Eye (tissue), 1 donor: ENCODE measurements at regions not wholly inside any gene's neighbourhood (a gene's known extent, or its start where the extent isn't known, plus 50 kb on each side); places are given as distances from the start of the nearest gene placed in this dataset.

Experiments used
- DNase-seq: peaks from one replicate; pipeline ENCODE4 v3.0.0-alpha.2; 2015

DNA sequence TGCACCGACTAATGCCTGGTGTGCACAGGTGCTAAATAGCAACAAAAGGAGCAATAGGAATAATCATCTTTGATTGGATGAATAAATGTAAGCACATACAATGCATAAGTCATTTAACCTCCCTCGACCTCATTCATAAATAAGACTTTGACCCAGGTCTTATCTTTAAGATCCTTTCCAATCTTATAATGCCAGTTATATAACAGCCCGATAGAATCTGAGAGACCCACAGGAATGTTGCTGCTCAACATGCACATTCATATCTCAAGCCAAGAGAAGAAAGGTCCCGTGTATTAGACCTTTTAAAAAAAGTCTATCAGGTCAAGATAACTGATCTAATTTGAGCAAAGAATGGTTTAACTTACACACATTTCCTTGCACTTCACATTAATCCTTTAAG is 146.8 kb upstream of the SOX9 start:
- no peak for DNase-seq

DNA sequence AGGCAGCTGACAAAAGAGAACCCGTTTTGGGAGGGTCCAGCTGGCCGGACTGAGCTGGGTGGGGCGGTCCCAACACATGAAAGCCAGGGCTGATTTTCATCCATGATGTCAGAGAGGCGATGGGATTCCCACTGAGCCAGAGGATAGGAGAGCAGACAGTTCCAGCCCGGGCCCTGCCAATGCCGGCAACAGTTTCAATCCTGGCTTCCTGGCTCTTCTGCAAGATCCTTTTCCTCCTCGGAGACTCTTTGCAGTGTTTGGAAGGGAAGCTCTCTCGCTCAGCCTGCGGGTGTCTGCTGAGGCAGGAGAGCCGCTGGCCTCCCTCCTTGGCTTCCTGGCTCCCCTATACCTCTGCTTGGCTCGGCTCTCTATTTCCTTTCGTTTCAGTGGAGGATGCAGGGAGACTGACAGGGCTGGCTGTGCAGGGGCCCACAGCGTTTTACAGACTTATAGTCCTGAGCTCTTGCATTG is 145.5 kb upstream of the SOX9 start:
- DNase-seq = peak; percentile 42

DNA sequence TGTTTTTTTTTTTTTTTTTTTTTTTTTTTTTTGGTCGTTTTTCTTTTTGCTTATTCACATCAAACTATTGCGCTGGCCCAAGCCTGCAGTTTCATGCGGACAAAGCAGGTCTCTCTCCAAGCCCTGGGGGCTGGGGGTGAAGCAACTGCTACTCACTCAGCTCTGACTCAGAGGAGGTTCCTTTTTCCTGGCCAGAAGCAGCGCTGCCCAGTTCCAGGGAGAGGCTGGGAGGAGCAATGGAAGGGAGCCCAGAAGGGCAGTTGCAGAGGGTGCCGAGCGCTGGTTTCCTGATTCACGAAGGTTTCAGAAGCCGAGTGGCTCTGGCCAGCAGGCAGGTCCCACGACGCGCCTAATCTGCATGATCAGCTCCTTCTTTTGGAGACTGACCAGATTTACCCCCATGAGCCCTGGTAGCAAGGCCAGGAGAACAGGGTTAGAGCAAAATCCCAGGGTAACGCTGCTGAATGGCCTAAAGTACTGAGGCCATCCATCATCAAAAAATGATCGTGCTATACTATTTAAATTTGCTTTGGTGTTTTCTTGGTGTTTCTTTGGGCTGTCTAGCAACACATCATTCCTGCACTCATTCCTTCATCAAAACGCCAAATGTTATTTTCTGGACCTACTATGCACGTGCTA is 144.7 kb upstream of the SOX9 start:
- DNase-seq = peak; percentile 40

DNA sequence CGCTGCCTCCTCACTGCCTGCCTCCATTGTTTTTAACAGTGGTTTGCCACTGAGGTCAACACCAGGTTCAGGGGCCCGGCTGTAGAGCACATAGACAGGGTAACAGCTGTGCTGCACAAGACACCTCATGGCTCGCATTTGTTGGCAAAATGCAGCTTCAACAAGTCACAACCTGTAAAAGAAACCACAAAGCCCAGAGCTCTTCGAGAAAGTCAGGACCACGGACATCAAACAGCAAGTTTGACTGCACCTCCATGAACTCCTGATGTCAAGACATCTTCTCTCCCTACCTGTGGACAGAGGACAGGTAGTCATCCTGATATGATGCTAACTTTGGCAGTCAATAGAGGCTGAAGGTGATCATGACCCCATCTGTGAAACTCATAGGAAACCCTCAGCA is 142.4 kb upstream of the SOX9 start:
- no peak for DNase-seq

DNA sequence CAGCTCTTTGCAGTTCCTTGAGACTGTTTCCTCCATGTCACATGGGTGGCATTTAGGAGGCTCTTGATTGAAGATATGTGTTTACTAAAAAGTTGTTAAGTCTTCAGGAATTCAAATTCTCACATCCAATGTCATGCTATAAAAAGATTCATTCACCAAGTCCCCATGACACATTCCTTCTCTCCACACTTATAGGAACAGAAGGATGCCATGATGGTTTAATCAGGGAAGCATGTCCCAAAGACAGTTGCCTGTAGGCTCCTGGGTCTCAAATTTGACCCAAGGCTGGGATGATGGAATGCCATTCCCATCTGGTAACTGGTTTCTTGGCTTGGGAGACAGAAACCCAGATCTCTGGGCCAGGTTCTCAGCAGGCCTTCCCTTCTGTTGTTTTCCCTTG is 140.6 kb upstream of the SOX9 start:
- DNase-seq = no peak

DNA sequence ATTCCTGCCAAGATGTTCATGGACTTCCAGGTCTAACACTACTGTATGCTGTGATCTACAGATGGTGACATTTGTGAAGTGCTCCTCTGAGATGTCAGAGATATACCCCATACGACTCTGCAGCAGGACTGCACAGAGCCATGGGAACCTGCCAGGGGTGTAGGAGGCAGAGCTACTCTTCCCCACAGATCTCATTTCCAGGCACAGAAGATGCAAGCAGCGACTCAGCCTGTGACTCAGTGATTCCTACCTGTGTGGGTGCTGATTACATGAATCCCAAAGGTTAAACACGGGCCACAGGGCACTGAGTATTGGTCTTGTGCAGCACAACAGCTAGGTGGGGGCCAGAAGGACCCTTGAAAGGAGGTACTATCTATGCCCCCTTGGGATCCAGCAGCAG is 137.0 kb upstream of the SOX9 start:
- DNase-seq = no peak

DNA sequence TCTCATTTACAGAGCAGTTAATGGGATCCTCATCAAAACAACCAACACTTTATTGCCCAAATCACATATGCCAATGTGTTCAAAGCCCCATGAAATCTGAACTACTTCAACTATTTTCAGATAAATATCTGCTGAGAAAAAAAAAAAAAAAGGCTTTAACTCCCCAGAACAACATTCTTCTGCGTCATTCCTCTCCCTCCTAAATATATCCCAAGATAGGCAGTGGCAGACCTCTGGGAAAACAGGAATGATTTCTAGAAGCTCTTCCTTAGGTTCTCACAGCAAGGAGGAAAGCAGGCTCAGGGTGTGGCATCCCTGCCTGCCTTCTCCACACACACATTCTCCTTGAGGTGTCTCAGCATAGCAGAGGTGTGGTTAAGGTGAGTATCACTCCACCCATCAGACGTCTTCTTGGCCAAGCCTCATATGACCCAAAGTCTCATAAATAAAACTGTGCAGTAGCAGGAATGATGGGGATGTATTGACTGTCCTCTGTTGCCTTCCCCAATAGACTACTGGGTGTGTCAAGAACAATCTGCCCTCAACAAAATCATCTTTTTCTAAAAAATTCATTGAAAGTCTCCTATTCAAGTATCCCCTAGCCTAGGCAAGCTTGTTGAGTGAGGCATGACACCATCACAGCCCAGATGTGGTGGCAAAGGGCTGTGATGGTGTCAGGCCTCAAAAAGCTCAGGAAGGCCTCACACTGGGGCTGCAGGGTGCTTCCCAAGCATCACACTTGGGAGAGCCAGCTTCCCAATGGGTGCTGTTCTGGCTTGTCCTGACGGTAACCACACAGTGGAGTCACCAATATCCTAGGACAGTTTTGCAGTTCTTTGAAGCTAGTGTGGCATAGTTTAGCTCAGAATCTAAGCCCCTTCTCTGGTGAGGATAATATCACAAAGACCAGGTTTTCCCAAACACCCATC is 135.4 kb upstream of the SOX9 start:
- no peak for DNase-seq

DNA sequence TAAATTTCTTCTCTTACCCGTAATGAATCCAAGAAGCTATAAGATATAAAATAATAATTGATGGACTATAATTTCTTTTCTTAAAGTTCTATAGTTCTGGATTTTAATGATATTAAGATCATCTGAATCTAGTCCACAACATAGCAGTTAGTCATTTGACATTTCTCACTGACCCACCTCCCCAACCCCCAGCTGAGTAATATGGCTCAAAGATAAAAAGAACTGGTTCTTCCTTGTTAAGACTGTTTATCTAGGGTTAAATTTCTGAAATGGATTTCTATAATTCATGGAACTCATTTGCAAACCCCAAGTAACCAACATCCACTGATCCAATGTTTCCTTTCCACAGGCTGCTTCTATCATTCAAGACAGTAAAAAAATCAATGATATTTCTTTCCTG is 133.9 kb upstream of the SOX9 start:
- DNase-seq = no peak

DNA sequence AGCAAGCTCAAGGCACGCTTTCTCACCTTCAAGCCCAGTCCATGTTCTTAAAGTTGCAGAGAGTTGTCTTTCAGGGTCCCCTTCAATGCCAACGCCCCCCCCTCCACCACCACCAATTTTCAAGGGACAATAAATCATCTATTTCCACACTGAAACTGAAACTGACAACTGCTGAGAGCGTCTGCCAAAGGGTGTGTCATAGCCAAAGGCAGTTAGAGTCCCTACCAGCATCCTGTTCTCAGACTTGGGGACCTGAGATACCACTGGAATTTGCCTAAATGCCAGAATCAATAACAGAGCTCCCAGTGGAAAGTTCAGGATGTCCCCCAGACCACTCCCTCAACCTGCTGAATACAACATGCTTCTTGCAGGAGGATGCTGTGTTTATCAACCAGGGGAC is 133.2 kb upstream of the SOX9 start:
- no peak for DNase-seq

DNA sequence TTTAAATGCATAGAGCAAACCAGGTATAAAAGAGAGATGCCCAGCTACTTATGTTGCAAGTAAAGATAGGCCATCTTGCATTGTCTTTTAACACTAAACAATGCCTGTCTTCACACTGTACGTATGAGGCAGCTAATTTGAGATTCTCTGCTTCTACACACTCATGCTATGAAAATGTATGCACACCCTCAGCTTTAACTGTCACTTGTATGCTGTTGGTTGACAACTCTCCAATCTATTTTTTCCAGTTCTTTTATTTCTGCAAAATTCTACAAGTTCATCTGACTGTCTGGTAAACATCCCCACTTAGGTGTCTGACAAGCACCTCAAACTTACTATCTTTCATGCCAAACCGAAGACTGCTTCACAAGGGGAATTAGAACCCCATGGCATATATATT is 131.7 kb upstream of the SOX9 start:
- DNase-seq = no peak

DNA sequence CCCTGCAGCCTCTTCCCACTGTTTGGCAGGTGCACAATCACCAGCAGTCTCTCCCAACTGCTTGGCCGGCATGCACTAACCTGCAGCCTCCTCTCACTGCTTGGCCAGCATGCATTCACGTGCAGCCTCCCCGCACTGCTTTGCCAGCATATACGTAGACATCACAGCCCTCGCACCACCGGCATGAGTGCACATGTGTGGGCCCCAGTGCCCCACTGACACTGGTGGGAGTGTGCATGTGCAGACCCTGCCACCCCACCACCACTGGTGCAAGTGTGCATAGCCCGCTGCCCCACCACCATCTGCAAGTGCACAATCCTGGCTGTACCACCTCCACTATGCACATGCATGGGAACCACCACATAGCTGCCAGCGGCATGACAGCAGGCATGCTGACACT is 127.5 kb upstream of the SOX9 start:
- no peak for DNase-seq

DNA sequence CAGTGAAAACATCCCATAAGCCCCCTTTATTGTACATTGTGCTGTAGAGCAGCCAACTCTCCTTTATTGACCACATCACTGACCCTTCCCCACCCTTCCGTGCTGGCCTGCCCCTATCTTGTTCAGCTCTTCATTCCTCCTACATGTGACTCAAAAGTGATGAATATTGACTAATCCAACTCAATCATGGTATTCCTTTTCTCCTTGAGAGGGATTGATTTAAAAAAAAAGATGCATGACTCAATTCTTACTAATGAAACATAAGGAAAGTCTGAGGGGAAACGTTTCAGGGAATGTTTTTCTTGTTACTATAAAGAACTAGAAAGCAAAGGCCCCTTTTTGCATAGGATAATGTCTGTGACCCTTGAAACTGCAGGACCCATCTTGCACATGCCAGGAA is 125.2 kb upstream of the SOX9 start:
- no peak for DNase-seq

DNA sequence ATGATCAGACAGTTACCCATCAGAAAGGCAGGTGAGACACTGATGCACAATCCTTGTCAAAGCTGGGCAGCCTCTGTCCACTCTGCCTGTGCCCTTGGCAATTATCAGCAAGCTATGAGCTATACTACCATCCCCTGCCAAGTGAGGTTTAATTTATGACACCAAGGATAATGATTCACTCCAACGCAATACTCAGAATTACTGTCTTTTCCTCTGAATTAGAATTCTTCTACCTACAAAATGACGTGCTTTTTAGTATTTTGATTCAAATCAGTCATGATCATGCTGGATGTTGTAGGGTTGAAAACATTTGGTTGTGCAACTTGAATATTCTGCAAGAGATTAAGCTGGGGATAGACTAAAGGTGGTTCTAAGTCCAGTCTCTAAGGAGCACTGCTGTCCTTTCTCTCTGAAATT is 116.8 kb upstream of the SOX9 start:
- no peak for DNase-seq

DNA sequence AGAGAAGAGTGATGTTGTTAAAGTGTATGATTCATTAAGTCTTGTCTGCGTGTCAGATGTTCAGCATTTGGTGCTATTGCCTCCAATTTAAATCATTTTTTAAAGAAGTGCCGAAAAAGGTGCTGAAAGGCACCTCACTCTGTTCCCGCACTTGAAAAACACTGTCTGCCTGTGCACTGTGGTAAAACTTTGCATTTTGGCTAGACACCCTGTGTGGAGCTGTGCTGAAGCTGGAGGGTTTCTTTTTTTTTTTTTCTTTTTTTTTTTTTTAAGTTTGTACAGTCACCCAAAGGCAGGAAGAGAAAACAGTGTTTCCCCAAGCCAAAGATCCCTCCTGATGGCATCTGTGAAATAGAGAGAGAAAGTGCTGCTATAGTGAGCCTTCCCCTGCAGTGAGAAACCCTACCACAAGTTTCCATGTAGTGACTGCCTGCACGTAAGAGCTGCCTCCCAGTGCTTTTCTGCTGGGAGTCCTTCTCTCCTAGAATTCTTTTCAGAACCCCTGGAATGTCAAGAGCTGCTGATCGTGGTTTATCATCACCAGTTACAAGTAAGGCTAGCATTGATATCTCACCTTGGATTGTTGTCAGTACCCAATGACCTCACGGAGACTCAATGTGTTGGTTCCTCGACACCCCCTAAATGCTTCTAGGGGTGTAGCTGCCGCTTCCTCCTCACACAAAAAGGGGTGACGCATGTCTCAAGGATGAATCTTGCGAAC is 116.0 kb upstream of the SOX9 start:
- no peak for DNase-seq

DNA sequence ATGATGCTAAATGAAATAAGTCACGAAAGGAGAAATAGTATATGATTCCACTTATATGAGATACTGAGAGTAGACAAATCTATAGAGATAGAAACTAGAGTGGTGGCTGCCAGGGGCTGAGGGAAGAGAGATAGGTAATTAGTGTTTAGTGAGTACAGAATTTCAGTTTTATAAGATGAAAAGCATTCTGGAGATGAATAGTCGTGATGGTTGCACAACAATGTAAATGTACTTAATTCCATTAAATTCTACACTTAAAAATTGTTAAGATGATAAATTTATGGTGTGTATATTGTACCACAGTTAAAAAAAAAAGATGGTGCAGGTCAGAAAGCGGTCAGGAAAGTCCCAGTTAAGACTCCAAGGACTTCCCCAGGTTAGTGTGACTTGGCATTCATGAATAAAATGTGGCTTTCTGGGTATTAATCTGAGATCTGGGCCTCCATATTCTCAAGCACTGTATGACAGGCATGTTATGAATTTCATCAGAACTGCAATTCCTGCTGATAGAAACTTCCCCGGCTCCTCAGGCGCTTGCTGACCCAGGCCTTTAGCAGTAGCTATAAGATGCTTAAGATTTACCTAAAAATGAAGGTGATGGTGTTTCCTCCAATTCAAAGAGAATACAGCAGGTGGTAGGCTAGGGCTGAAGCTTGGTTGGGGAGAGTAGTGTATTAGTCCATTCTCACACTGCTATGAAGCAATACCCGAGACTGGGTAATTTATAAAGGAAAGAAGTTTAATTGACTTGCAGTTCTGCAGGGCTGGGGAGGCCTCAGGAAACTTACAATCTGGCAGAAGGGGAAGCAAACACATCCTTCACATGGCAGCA is 115.3 kb upstream of the SOX9 start:
- DNase-seq = no peak

DNA sequence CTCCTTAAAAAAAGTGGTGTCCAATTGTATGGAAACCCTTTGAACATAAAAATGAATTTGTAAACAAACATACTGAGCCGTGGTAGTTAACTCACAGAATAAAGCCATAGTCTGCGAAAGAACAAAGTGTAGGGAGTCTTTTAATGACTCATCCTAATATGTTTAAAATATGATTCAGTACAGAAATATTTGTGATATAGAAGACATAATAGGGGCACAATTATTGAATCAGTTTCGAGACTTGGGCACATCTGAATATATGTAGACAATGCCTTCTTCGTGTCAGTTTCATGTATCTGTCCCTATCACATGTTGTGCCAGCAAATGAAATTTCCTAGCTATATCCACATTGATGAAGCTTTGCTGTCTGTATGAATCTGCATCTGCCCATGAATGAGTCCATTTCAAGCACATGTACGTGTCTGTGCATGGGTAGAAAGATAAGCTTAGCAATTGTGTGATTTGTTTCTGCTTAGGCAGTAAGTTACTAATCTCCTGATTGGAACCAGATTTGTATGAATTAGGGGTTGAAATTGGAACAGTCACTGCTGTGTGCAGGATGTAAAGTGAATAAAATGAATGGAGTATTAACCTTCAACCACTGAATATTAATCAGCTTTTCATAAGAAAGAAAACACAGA is 112.5 kb upstream of the SOX9 start:
- DNase-seq = no peak

DNA sequence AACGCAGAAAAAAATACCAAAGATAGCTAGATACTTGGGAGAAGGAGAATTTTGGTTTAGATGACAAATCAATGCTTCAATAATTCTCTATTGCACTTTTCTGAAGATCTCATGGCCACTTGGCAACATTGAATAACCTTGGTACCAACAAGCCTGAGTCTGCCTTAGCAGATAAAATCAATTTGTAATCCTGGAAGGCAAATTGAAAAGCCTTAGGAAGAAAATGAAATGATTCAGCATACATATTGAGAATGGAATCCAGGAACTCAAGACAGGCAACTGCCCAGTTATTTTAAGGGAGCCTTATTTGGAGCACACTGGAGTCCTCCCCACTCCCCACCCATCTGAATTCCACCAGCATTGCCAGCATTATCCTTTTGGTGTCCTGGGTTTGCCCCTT is 109.3 kb upstream of the SOX9 start:
- no peak for DNase-seq

DNA sequence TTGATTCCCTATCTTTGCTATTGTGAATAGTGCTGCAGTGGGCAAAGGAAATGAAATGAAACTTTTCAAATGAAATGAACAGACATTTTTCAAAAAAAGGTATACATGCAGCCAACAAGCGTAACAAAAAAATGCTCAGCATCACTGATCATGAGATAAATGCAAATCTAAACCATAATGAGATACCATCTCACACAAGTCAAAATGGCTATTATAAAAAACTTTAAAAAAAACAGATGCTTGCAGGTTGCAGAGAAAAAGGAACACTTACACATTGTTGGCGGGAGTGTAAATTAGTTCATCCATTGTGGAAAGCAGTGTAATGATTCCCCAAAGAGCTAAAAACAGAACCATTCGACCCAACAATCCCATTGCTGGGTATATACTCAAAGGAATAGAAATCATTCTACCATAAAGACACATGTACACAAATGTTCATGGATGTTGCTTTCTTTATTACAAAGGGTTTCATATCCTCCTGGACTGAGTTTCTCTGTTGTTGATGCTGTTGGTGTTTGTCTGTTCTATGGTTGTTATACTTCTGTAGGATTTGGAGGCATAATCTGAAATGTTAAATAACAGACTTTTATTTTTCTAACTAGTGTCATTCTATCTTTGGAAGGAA is 99.3 kb upstream of the SOX9 start:
- DNase-seq = no peak

DNA sequence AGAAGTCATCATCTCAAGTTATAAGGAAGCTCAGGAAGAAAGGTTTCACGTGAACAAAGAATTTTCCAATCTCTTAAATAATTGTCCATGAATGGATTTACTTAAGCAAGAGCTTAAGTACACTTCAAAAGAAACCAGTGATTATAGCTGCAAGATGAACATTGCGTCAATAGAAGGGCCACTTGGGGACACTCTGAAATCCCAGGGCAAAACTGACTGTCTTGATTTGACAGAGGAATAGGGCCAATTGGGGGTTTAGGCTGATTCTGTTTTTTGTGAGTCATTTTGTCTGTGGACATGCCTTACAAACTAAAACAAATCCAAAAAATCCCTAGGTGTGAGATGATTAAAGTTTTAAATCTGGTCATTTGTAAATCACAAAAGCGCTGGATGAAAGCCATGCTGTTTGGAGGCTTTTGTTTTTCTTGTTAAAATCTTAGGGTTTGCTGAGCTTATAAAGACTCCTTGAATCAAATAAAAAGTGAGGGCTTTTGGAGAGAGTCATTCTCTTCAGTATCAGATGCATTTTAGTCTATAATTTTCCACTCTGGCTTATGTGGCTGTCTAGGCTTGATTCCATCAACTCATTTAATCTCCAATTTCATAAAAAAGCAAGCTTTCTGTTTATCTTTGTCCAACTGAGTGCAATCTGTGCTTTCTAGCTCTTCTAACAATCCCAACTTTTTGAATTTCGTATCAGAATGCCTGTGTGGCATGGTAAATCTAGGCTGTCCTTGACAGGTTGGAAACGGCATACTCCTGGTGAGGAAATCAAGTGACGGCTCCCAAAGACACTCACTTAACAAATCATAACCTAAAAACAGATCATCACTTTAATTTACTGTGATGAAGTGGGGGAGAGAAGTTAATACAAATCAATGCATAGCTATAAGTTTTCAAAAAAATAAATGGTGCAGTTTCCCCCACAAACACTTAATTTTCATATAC is 98.2 kb upstream of the SOX9 start:
- DNase-seq = no peak

DNA sequence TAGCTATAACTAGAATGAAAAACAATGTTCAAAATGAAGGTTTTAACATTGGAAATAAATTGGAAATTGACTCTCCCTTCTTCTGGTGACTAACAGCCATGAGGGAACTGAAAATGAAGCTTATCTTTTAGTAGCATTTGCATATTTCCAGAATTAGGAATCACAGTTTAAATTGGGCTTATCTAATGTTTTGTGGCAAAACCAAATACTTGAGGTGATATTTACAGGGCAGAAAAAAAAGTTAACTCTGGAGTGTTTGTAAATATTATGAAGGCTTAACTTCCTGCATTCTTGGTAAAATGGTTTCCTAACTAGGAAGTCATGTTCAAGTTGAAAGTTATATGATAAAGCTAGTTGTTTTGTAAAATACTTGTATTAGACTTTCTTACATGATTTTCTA is 96.4 kb upstream of the SOX9 start:
- DNase-seq = no peak

DNA sequence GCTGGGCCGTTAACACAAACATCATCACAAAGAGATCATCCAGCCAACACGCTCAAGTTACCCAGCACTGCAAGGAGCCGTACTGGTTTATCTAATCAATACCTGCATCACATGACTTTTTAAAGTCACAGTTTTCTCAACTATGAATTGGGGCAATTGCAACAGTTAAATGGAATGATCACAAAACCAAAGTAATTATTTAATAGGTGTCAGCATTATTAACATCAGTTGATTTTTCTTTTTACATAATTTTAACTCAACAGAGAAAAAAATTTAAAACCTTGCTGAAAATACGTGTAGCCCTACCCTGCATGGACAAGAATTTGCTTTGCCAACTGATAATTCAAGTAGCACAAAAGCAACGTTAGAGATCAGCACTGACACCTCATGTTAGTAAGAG is 95.7 kb upstream of the SOX9 start:
- no peak for DNase-seq
